ENCODE measurements at regions not wholly inside any gene's neighbourhood (a gene's known extent, or its start where the extent isn't known, plus 50 kb on each side); places are given as distances from the start of the nearest gene placed in this dataset.

- no peaks in the 10 kb centered on the region for H3K4me1 ChIP-seq (ENCODE audit: control insufficient read depth in 2 of 2, insufficient read depth in 2 of 2, low read length in 2 of 2)
- Mint-ChIP-seq H3K27ac (no peak overlapping the region), H3K36me3 (no peaks in the 10 kb centered on the region), H3K27me3 (no peaks in the 10 kb centered on the region), H3K4me1 (no peaks in the 10 kb centered on the region), H3K9me3 (peaks cover 0 to 22% (median 6%) of the 10 kb centered on the region in 11 donors), H3K4me3 (no peak overlapping the region)
- H3K4me3 ChIP-seq (ENCODE audit: low read length): no peak overlapping the region
- intact Hi-C loops (cut with micrococcal nuclease): no loop called here
- ChIA-PET POLR2A (no interaction called here), CTCF (no interaction called here)
- ATAC-seq (no peak), DNase-seq (no peak)
- H3K9me3 ChIP-seq (ENCODE audit: control insufficient read depth in 2 of 3, low read length in 3 of 3): no peaks in the 10 kb centered on the region
- no peak overlapping the region for H3K27ac ChIP-seq (ENCODE audit: low read depth, low read length)
- H3K36me3 ChIP-seq (ENCODE audit: control insufficient read depth in 2 of 3, insufficient read depth in 3 of 3, low read length in 3 of 3): no peaks in the 10 kb centered on the region
- H3K27me3 ChIP-seq (ENCODE audit: control insufficient read depth in 2 of 2, insufficient read depth in 2 of 2, low read length in 2 of 2): no peaks in the 10 kb centered on the region
Observed at GRCh38 chr11:91624021-91624420, 600.6 kb upstream of the FAT3 start.

DNA sequence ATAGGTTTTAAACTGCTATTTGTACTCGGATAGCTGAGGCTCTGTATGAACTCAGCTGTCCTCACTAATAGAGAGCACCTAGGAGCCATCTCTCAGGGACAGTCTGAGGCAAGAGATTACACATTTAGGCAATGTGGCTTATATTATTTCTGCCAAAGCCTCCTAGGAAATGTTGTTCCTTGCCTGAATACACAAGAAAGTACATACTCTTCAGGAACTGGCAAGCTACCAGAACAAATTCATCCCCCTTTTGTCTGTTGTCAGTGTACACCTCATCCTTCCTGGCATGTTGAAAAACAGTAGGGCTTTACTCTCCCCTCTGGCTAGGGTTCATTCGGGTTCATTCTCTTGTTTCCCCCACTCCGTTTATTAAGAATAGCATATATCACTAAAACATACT lies 615.9 kb upstream of the FAT3 start:
- no peaks in the 10 kb centered on the region for H3K9me3 ChIP-seq (ENCODE audit: control insufficient read depth in 2 of 3, low read length in 3 of 3)
- Mint-ChIP-seq H3K36me3 (no peaks in the 10 kb centered on the region), H3K4me1 (no peaks in the 10 kb centered on the region), H3K27me3 (no peaks in the 10 kb centered on the region), H3K9me3 (peaks cover 0 to 31% (median 5%) of the 10 kb centered on the region in 11 donors), H3K4me3 (no peak overlapping the region), H3K27ac (no peak overlapping the region)
- no peaks in the 10 kb centered on the region for H3K27me3 ChIP-seq (ENCODE audit: control insufficient read depth in 2 of 2, insufficient read depth in 2 of 2, low read length in 2 of 2)
- POLR2A ChIA-PET: no interaction called here
- ATAC-seq: no peak
- no peak for DNase-seq
- no peak overlapping the region for H3K27ac ChIP-seq (ENCODE audit: low read depth, low read length)
- intact Hi-C loops (cut with micrococcal nuclease): no loop called here
- H3K4me1 ChIP-seq (ENCODE audit: control insufficient read depth in 2 of 2, insufficient read depth in 2 of 2, low read length in 2 of 2): no peaks in the 10 kb centered on the region
- CTCF ChIA-PET: no interaction called here
- H3K36me3 ChIP-seq (ENCODE audit: control insufficient read depth in 2 of 3, insufficient read depth in 3 of 3, low read length in 3 of 3): no peaks in the 10 kb centered on the region
- H3K4me3 ChIP-seq (ENCODE audit: low read length): no peak overlapping the region

DNA sequence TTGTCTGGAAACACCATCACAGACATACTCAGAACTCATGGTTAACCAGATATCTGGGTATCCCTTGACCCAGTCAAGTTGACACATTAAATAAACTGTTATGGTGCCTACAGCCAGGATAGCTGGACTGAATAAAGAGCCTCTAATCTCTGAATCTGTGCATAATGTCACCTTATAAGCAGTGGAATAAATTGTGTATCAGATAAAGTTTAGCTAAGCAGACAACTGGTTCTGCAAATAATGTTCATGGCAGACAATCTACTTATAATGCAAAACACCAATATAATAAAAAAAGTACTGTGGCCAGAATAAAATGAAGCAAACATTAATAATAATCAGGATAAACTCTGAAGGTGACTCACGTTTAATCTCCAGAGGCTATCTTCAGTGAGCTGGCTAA lies 628.5 kb upstream of the FAT3 start:
- Mint-ChIP-seq H3K4me3 (no peak overlapping the region), H3K4me1 (no peaks in the 10 kb centered on the region), H3K27ac (no peak overlapping the region), H3K9me3 (peaks cover 4 to 33% (median 15%) of the 10 kb centered on the region in 11 donors), H3K36me3 (no peaks in the 10 kb centered on the region), H3K27me3 (no peaks in the 10 kb centered on the region)
- intact Hi-C loops (cut with micrococcal nuclease): no loop called here
- H3K4me3 ChIP-seq (ENCODE audit: low read length): no peak overlapping the region
- H3K9me3 ChIP-seq (ENCODE audit: control insufficient read depth in 2 of 3, low read length in 3 of 3): peaks cover 0 to 6% (median 6%) of the 10 kb centered on the region in 3 experiments
- no peaks in the 10 kb centered on the region for H3K4me1 ChIP-seq (ENCODE audit: control insufficient read depth in 2 of 2, insufficient read depth in 2 of 2, low read length in 2 of 2)
- CTCF ChIA-PET: no interaction called here
- H3K27me3 ChIP-seq (ENCODE audit: control insufficient read depth in 2 of 2, insufficient read depth in 2 of 2, low read length in 2 of 2): no peaks in the 10 kb centered on the region
- H3K27ac ChIP-seq (ENCODE audit: low read depth, low read length): no peak overlapping the region
- ATAC-seq (no peak), DNase-seq (no peak)
- no peaks in the 10 kb centered on the region for H3K36me3 ChIP-seq (ENCODE audit: control insufficient read depth in 2 of 3, insufficient read depth in 3 of 3, low read length in 3 of 3)
- POLR2A ChIA-PET: no interaction called here

DNA sequence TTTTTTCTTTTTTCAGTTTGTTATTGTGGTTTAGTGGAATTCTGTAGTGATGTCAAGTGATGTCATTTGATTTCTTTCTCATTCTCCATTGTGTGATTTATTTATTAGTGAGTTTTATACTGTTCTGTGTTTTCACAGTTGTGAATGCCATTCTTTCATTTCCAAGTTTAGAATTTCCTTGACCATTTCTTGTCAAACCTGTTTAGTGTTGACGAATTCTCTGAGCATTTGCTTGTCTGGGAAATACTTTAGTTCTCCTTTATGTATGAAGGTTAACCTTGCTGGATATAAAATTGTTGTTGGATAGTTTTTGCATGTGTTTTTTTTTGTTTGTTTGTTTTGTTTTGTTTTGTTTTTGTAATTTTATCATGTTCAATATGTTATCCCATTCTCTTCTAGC lies 633.6 kb upstream of the FAT3 start:
- POLR2A ChIA-PET: no interaction called here
- Histone ChIP-seq H3K27me3 (ENCODE audit: control insufficient read depth in 2 of 2, insufficient read depth in 2 of 2, low read length in 2 of 2) (no peaks in the 10 kb centered on the region), H3K9me3 (ENCODE audit: control insufficient read depth in 2 of 3, low read length in 3 of 3) (peaks cover 0 to 6% (median 0%) of the 10 kb centered on the region in 3 experiments), H3K36me3 (ENCODE audit: control insufficient read depth in 2 of 3, insufficient read depth in 3 of 3, low read length in 3 of 3) (no peaks in the 10 kb centered on the region), H3K27ac (ENCODE audit: low read depth, low read length) (no peak overlapping the region), H3K4me3 (ENCODE audit: low read length) (no peak overlapping the region), H3K4me1 (ENCODE audit: control insufficient read depth in 2 of 2, insufficient read depth in 2 of 2, low read length in 2 of 2) (no peaks in the 10 kb centered on the region)
- no peaks in the 10 kb centered on the region for H3K27me3 Mint-ChIP-seq
- no peaks in the 10 kb centered on the region for H3K4me1 Mint-ChIP-seq
- no peak overlapping the region for H3K27ac Mint-ChIP-seq
- ATAC-seq (no peak), DNase-seq (no peak)
- H3K9me3 Mint-ChIP-seq: peaks cover 4 to 46% (median 16%) of the 10 kb centered on the region in 11 donors
- intact Hi-C loops (cut with micrococcal nuclease): no loop called here
- H3K4me3 Mint-ChIP-seq: no peak overlapping the region
- CTCF ChIA-PET: no interaction called here
- peaks cover 0 to 4% (median 0%) of the 10 kb centered on the region in 5 donors for H3K36me3 Mint-ChIP-seq

- H3K27ac Mint-ChIP-seq: no peak overlapping the region
- ChIA-PET POLR2A (no interaction called here), CTCF (no interaction called here)
Observed at GRCh38 chr11:91587131-91587530, 637.5 kb upstream of the FAT3 start.

DNA sequence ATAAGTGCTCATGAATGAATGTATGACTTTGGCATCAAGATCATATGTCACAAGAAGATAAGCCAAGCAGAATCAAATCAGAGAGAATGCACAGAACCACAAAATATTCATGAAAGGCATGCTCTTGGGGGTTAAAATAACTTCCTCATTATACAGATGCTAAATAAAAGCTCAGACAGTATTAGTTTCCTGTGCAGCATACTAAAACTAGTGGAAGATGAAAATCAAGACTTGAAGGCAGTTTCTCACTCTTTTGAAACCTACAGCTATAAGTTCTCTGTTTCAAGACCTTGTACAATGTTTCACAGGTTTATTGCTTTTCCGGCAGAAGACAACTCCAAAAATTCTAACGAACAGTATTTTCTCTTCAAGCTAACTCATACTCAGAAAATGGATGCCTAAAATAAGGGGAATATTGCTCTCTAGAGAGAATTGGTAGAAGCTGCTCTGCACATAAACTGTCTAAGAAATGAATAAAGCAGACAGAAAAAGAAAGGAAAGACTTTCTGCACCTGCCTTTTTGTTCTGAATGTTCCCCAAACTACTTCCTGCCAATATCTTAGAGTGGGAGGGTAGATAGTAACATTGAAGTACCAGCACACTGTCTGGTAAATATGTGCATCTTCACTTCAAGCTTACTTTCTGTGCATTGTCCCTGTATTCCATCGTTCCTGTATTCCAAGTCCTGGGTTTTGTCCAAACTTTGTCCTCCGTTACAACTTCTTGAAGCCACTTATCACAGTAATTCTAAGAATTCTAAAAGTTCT lies 639.4 kb upstream of the FAT3 start:
- CTCF ChIA-PET: no interaction called here
- POLR2A ChIA-PET: no interaction called here
- Mint-ChIP-seq H3K27ac (no peak overlapping the region), H3K4me1 (no peaks in the 10 kb centered on the region), H3K9me3 (peaks cover 0 to 57% (median 18%) of the 10 kb centered on the region in 11 donors), H3K4me3 (no peak overlapping the region), H3K36me3 (peaks cover 0 to 4% (median 0%) of the 10 kb centered on the region in 5 donors), H3K27me3 (no peaks in the 10 kb centered on the region)
- DNase-seq (no peak), ATAC-seq (no peak)
- no peaks in the 10 kb centered on the region for H3K9me3 ChIP-seq (ENCODE audit: control insufficient read depth in 2 of 3, low read length in 3 of 3)
- intact Hi-C loops (cut with micrococcal nuclease): no loop called here
- H3K27me3 ChIP-seq (ENCODE audit: control insufficient read depth in 2 of 2, insufficient read depth in 2 of 2, low read length in 2 of 2): no peaks in the 10 kb centered on the region
- no peaks in the 10 kb centered on the region for H3K36me3 ChIP-seq (ENCODE audit: control insufficient read depth in 2 of 3, insufficient read depth in 3 of 3, low read length in 3 of 3)
- H3K27ac ChIP-seq (ENCODE audit: low read depth, low read length): no peak overlapping the region
- H3K4me3 ChIP-seq (ENCODE audit: low read length): no peak overlapping the region
- H3K4me1 ChIP-seq (ENCODE audit: control insufficient read depth in 2 of 2, insufficient read depth in 2 of 2, low read length in 2 of 2): no peaks in the 10 kb centered on the region

More at GRCh38 chr11:91587131-91587530, 637.5 kb upstream of the FAT3 start:
- H3K9me3 ChIP-seq (ENCODE audit: control insufficient read depth in 2 of 3, low read length in 3 of 3): peaks cover 0 to 6% (median 0%) of the 10 kb centered on the region in 3 experiments
- H3K36me3 ChIP-seq (ENCODE audit: control insufficient read depth in 2 of 3, insufficient read depth in 3 of 3, low read length in 3 of 3): no peaks in the 10 kb centered on the region
- no peak overlapping the region for H3K4me3 ChIP-seq (ENCODE audit: low read length)
- Mint-ChIP-seq H3K4me3 (no peak overlapping the region), H3K4me1 (no peaks in the 10 kb centered on the region), H3K27me3 (no peaks in the 10 kb centered on the region), H3K36me3 (peaks cover 0 to 4% (median 0%) of the 10 kb centered on the region in 5 donors), H3K9me3 (peaks cover 9 to 50% (median 15%) of the 10 kb centered on the region in 11 donors)
- DNase-seq (no peak), ATAC-seq (no peak)
- intact Hi-C loops (cut with micrococcal nuclease): no loop called here
- H3K27me3 ChIP-seq (ENCODE audit: control insufficient read depth in 2 of 2, insufficient read depth in 2 of 2, low read length in 2 of 2): no peaks in the 10 kb centered on the region
- no peaks in the 10 kb centered on the region for H3K4me1 ChIP-seq (ENCODE audit: control insufficient read depth in 2 of 2, insufficient read depth in 2 of 2, low read length in 2 of 2)
- H3K27ac ChIP-seq (ENCODE audit: low read depth, low read length): no peak overlapping the region

- intact Hi-C loops (cut with micrococcal nuclease): no loop called here
- H3K27me3 Mint-ChIP-seq: no peaks in the 10 kb centered on the region
- POLR2A ChIA-PET: no interaction called here
- H3K27me3 ChIP-seq (ENCODE audit: control insufficient read depth in 2 of 2, insufficient read depth in 2 of 2, low read length in 2 of 2): no peaks in the 10 kb centered on the region
- no peak overlapping the region for H3K4me3 ChIP-seq (ENCODE audit: low read length)
- no peak overlapping the region for H3K27ac Mint-ChIP-seq
- no peaks in the 10 kb centered on the region for H3K36me3 ChIP-seq (ENCODE audit: control insufficient read depth in 2 of 3, insufficient read depth in 3 of 3, low read length in 3 of 3)
- ATAC-seq (no peak), DNase-seq (no peak)
- CTCF ChIA-PET: no interaction called here
- peaks cover 0 to 21% (median 6%) of the 10 kb centered on the region in 11 donors for H3K9me3 Mint-ChIP-seq
- no peaks in the 10 kb centered on the region for H3K36me3 Mint-ChIP-seq
- H3K4me3 Mint-ChIP-seq: no peak overlapping the region
- no peak overlapping the region for H3K27ac ChIP-seq (ENCODE audit: low read depth, low read length)
- H3K4me1 Mint-ChIP-seq: no peaks in the 10 kb centered on the region
- no peaks in the 10 kb centered on the region for H3K9me3 ChIP-seq (ENCODE audit: control insufficient read depth in 2 of 3, low read length in 3 of 3)
- no peaks in the 10 kb centered on the region for H3K4me1 ChIP-seq (ENCODE audit: control insufficient read depth in 2 of 2, insufficient read depth in 2 of 2, low read length in 2 of 2)
Observed at GRCh38 chr11:91563176-91563575, 661.4 kb upstream of the FAT3 start.

All from naive thymus-derived CD4-positive, alpha-beta T cell (primary cell).